ENCODE measurements at regions not wholly inside any gene's neighbourhood (a gene's known extent, or its start where the extent isn't known, plus 50 kb on each side); places are given as distances from the start of the nearest gene placed in this dataset.

GRCh38 chr5:82821846-82822633, 255.2 kb downstream of the TMEM167A start:
- Histone ChIP-seq H3K9me3 (ENCODE audit: low read length) (no peaks in the 10 kb centered on the region), H3K27me3 (ENCODE audit: insufficient read depth, low read length, poor library complexity, severe bottlenecking) (no peaks in the 10 kb centered on the region), H3K27ac (ENCODE audit: low read depth, low read length) (no peak overlapping the region), H3K4me3 (ENCODE audit: low read length) (no peak overlapping the region), H3K36me3 (ENCODE audit: insufficient read depth, low read length) (no peaks in the 10 kb centered on the region), H3K4me1 (ENCODE audit: insufficient read depth, low read length) (no peaks in the 10 kb centered on the region)
- H3K36me3 Mint-ChIP-seq, result no peaks in the 10 kb centered on the region
- ChIA-PET CTCF (no interaction called here), POLR2A (no interaction called here)
- no peak overlapping the region for H3K27ac Mint-ChIP-seq
- DNase-seq, result no peak
- peaks cover 2 to 10% of the 10 kb centered on the region in 2 donors for H3K27me3 Mint-ChIP-seq
- peaks cover 0 to 2% (median 0%) of the 10 kb centered on the region in 3 donors for H3K4me1 Mint-ChIP-seq
- H3K4me3 Mint-ChIP-seq, result no peak overlapping the region
- H3K9me3 Mint-ChIP-seq, result no peaks in the 10 kb centered on the region

- H3K27me3 ChIP-seq (ENCODE audit: insufficient read depth, low read length, poor library complexity, severe bottlenecking), result no peaks in the 10 kb centered on the region
- no peaks in the 10 kb centered on the region for H3K36me3 ChIP-seq (ENCODE audit: insufficient read depth, low read length)
- Mint-ChIP-seq H3K9me3 (no peaks in the 10 kb centered on the region), H3K4me3 (peak overlapping the region in 1 of 7 donors; percentile 35), H3K27me3 (peaks cover 2 to 10% of the 10 kb centered on the region in 2 donors), H3K4me1 (peaks cover 0 to 2% (median 0%) of the 10 kb centered on the region in 3 donors), H3K27ac (no peak overlapping the region), H3K36me3 (no peaks in the 10 kb centered on the region)
- ChIA-PET CTCF (no interaction called here), POLR2A (no interaction called here)
- no peak overlapping the region for H3K27ac ChIP-seq (ENCODE audit: low read depth, low read length)
- H3K9me3 ChIP-seq (ENCODE audit: low read length), result no peaks in the 10 kb centered on the region
- no peaks in the 10 kb centered on the region for H3K4me1 ChIP-seq (ENCODE audit: insufficient read depth, low read length)
- DNase-seq, result no peak
- no peak overlapping the region for H3K4me3 ChIP-seq (ENCODE audit: low read length)
Measured at GRCh38 chr5:82820961-82821845, 256.0 kb downstream of the TMEM167A start.

- H3K36me3 ChIP-seq (ENCODE audit: insufficient read depth, low read length), result no peaks in the 10 kb centered on the region
- CTCF ChIA-PET, result no interaction called here
Measured at GRCh38 chr5:82820188-82820587, 257.0 kb downstream of the TMEM167A start.

GRCh38 chr5:82817897-82818676, 259.1 kb downstream of the TMEM167A start:
- Mint-ChIP-seq H3K4me1 (peaks cover 0 to 2% (median 0%) of the 10 kb centered on the region in 3 donors), H3K27ac (no peak overlapping the region), H3K9me3 (no peaks in the 10 kb centered on the region), H3K36me3 (no peaks in the 10 kb centered on the region), H3K4me3 (no peak overlapping the region), H3K27me3 (peaks cover 2 to 10% of the 10 kb centered on the region in 2 donors)
- CTCF ChIA-PET, result no interaction called here
- Histone ChIP-seq H3K9me3 (ENCODE audit: low read length) (no peaks in the 10 kb centered on the region), H3K36me3 (ENCODE audit: insufficient read depth, low read length) (no peaks in the 10 kb centered on the region), H3K4me3 (ENCODE audit: low read length) (no peak overlapping the region), H3K27ac (ENCODE audit: low read depth, low read length) (no peak overlapping the region), H3K4me1 (ENCODE audit: insufficient read depth, low read length) (no peaks in the 10 kb centered on the region), H3K27me3 (ENCODE audit: insufficient read depth, low read length, poor library complexity, severe bottlenecking) (no peaks in the 10 kb centered on the region)
- POLR2A ChIA-PET, result no interaction called here
- no peak for DNase-seq

More at GRCh38 chr5:82820188-82820587, 257.0 kb downstream of the TMEM167A start:
- Histone ChIP-seq H3K4me1 (ENCODE audit: insufficient read depth, low read length) (no peaks in the 10 kb centered on the region), H3K9me3 (ENCODE audit: low read length) (no peaks in the 10 kb centered on the region), H3K27ac (ENCODE audit: low read depth, low read length) (no peak overlapping the region), H3K4me3 (ENCODE audit: low read length) (no peak overlapping the region), H3K27me3 (ENCODE audit: insufficient read depth, low read length, poor library complexity, severe bottlenecking) (no peaks in the 10 kb centered on the region)
- H3K9me3 Mint-ChIP-seq, result no peaks in the 10 kb centered on the region
- DNase-seq, result no peak
- H3K27me3 Mint-ChIP-seq, result peaks cover 2 to 10% of the 10 kb centered on the region in 2 donors
- H3K27ac Mint-ChIP-seq, result no peak overlapping the region
- peaks cover 0 to 2% (median 0%) of the 10 kb centered on the region in 3 donors for H3K4me1 Mint-ChIP-seq
- no peaks in the 10 kb centered on the region for H3K36me3 Mint-ChIP-seq
- no peak overlapping the region for H3K4me3 Mint-ChIP-seq
- POLR2A ChIA-PET, result no interaction called here

DNA sequence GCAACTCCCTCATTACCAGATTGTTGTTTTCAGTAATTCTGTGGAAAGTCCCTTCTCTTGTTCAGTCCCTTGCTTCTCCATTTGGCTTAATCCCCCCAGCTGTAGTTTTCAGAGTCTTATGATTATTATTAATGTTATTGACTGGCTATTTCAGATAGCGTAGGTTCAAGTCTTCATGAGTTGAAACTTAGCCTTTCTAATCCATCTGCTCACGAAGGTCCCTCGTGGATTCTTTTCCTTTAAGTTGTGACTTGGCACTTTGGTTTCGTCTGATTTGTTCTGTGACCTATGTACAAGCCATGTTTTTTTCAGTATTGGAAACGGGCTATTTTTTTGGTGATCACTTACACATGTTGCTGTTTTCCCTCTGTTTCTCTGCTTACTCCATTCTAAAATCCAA, 260.3 kb downstream of the TMEM167A start:
- H3K4me3 Mint-ChIP-seq, result no peak overlapping the region
- Histone ChIP-seq H3K4me1 (ENCODE audit: insufficient read depth, low read length) (no peaks in the 10 kb centered on the region), H3K27ac (ENCODE audit: low read depth, low read length) (no peak overlapping the region), H3K27me3 (ENCODE audit: insufficient read depth, low read length, poor library complexity, severe bottlenecking) (no peaks in the 10 kb centered on the region), H3K4me3 (ENCODE audit: low read length) (no peak overlapping the region), H3K36me3 (ENCODE audit: insufficient read depth, low read length) (no peaks in the 10 kb centered on the region), H3K9me3 (ENCODE audit: low read length) (no peaks in the 10 kb centered on the region)
- no peak overlapping the region for H3K27ac Mint-ChIP-seq
- ChIA-PET CTCF (no interaction called here), POLR2A (no interaction called here)
- peaks cover 2 to 10% of the 10 kb centered on the region in 2 donors for H3K27me3 Mint-ChIP-seq
- H3K9me3 Mint-ChIP-seq, result no peaks in the 10 kb centered on the region
- peaks cover 0 to 2% (median 0%) of the 10 kb centered on the region in 3 donors for H3K4me1 Mint-ChIP-seq
- no peaks in the 10 kb centered on the region for H3K36me3 Mint-ChIP-seq
- no peak for DNase-seq

GRCh38 chr5:82815871-82816270, 261.3 kb downstream of the TMEM167A start:
- Mint-ChIP-seq H3K36me3 (no peaks in the 10 kb centered on the region), H3K4me3 (no peak overlapping the region), H3K27ac (no peak overlapping the region), H3K27me3 (peaks cover 2 to 10% of the 10 kb centered on the region in 2 donors), H3K9me3 (no peaks in the 10 kb centered on the region), H3K4me1 (peaks cover 0 to under 1% (median 0%) of the 10 kb centered on the region in 3 donors)
- ChIA-PET CTCF (no interaction called here), POLR2A (no interaction called here)
- H3K4me1 ChIP-seq (ENCODE audit: insufficient read depth, low read length), result no peaks in the 10 kb centered on the region
- no peak for DNase-seq
- H3K36me3 ChIP-seq (ENCODE audit: insufficient read depth, low read length), result no peaks in the 10 kb centered on the region
- H3K27ac ChIP-seq (ENCODE audit: low read depth, low read length), result no peak overlapping the region
- H3K27me3 ChIP-seq (ENCODE audit: insufficient read depth, low read length, poor library complexity, severe bottlenecking), result no peaks in the 10 kb centered on the region
- no peaks in the 10 kb centered on the region for H3K9me3 ChIP-seq (ENCODE audit: low read length)
- no peak overlapping the region for H3K4me3 ChIP-seq (ENCODE audit: low read length)

DNA sequence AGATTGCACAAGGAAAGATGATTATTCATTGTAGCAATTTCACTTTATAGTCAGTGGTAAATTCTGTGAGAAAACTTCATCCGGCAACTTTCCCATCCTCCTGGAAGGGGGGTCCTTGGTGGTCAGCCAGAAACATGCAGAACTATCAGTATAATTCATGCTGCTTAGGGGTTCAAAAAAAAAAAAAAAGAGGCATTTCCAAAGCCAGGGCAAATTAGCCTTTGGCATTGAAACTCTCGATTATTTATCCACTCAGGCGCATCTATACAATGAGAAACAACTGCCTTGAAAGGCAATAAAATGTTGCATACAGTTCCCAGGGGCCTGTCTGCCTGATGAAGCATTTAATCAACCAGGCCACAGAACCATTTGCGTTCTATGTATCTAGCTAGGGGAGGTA, 263.3 kb downstream of the TMEM167A start:
- Histone ChIP-seq H3K27me3 (ENCODE audit: insufficient read depth, low read length, poor library complexity, severe bottlenecking) (no peaks in the 10 kb centered on the region), H3K27ac (ENCODE audit: low read depth, low read length) (no peak overlapping the region), H3K36me3 (ENCODE audit: insufficient read depth, low read length) (no peaks in the 10 kb centered on the region), H3K9me3 (ENCODE audit: low read length) (no peaks in the 10 kb centered on the region), H3K4me3 (ENCODE audit: low read length) (no peak overlapping the region), H3K4me1 (ENCODE audit: insufficient read depth, low read length) (no peaks in the 10 kb centered on the region)
- peaks cover 0 to 12% of the 10 kb centered on the region in 2 donors for H3K27me3 Mint-ChIP-seq
- peaks cover 0 to under 1% (median 0%) of the 10 kb centered on the region in 5 donors for H3K9me3 Mint-ChIP-seq
- no peaks in the 10 kb centered on the region for H3K36me3 Mint-ChIP-seq
- no peak overlapping the region for H3K4me3 Mint-ChIP-seq
- DNase-seq, result no peak
- no peaks in the 10 kb centered on the region for H3K4me1 Mint-ChIP-seq
- ChIA-PET POLR2A (no interaction called here), CTCF (no interaction called here)
- no peak overlapping the region for H3K27ac Mint-ChIP-seq

DNA sequence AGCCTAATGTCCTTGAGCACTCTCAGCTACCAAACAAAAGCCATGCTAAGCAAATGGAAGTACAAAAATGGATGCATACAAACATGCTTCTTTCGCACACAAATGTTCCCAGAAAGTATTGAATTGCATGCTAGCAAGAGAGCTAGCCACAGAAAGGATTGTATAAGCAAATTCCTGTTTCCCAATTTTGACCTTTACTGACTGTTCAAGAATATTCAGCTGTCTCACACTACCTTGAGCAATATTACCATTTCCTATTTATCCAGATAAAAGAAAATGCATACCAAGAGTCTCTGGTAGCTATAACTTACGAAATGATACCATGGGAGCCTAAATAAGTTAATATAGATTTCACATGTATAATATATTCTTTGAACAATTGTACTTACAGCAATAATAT, 264.6 kb downstream of the TMEM167A start:
- no peak for DNase-seq
- Mint-ChIP-seq H3K9me3 (peaks cover 0 to 3% (median 0%) of the 10 kb centered on the region in 5 donors), H3K36me3 (no peaks in the 10 kb centered on the region), H3K27me3 (peaks cover 0 to 4% of the 10 kb centered on the region in 2 donors), H3K27ac (no peak overlapping the region), H3K4me3 (no peak overlapping the region), H3K4me1 (no peaks in the 10 kb centered on the region)
- H3K27ac ChIP-seq (ENCODE audit: low read depth, low read length), result no peak overlapping the region
- no peak overlapping the region for H3K4me3 ChIP-seq (ENCODE audit: low read length)
- no peaks in the 10 kb centered on the region for H3K9me3 ChIP-seq (ENCODE audit: low read length)
- no peaks in the 10 kb centered on the region for H3K4me1 ChIP-seq (ENCODE audit: insufficient read depth, low read length)
- POLR2A ChIA-PET, result no interaction called here
- CTCF ChIA-PET, result no interaction called here
- no peaks in the 10 kb centered on the region for H3K27me3 ChIP-seq (ENCODE audit: insufficient read depth, low read length, poor library complexity, severe bottlenecking)
- no peaks in the 10 kb centered on the region for H3K36me3 ChIP-seq (ENCODE audit: insufficient read depth, low read length)

All from CD8-positive, alpha-beta memory T cell (primary cell).